ENCODE measurements at regions not wholly inside any gene's neighbourhood (a gene's known extent, or its start where the extent isn't known, plus 50 kb on each side); places are given as distances from the start of the nearest gene placed in this dataset.

GRCh38 chr6:156336733-156337132 lies 440.4 kb upstream of the ARID1B start:
- DNase-seq (ENCODE audit: low read depth in 1 of 2, low spot score in 1 of 2): no peak
- H3K27ac ChIP-seq (replicated peaks): no peak overlapping the region
- TF ChIP-seq GABPA (IDR thresholded peaks at IDR 0.05; ENCODE audit: low read depth): no peak
- no peak for TF ChIP-seq CTCF (IDR thresholded peaks at IDR 0.05; ENCODE audit: insufficient read depth, low read length)
- TF ChIP-seq SPI1 (IDR thresholded peaks at IDR 0.05; ENCODE audit: borderline replicate concordance, low read depth): no peak
- TF ChIP-seq REST (IDR thresholded peaks at IDR 0.05; ENCODE audit: insufficient replicate concordance, low read depth): no peak
- TF ChIP-seq POLR2AphosphoS5 (IDR thresholded peaks at IDR 0.05; ENCODE audit: low read depth): no peak
- H3K27me3 ChIP-seq (ENCODE audit: insufficient read depth, poor library complexity, severe bottlenecking): no peaks in the 10 kb centered on the region
- no peak overlapping the region for H3K4me3 ChIP-seq (replicated peaks; ENCODE audit: insufficient read depth, low read length)

GRCh38 chr6:156336089-156336488 lies 441.1 kb upstream of the ARID1B start:
- no peak for DNase-seq (ENCODE audit: low read depth in 1 of 2, low spot score in 1 of 2)
- Histone ChIP-seq H3K27me3 (ENCODE audit: insufficient read depth, poor library complexity, severe bottlenecking) (no peaks in the 10 kb centered on the region), H3K27ac (replicated peaks) (no peak overlapping the region), H3K4me3 (replicated peaks; ENCODE audit: insufficient read depth, low read length) (no peak overlapping the region)
- TF ChIP-seq CTCF (IDR thresholded peaks at IDR 0.05; ENCODE audit: insufficient read depth, low read length): no peak
- no peak for TF ChIP-seq SPI1 (IDR thresholded peaks at IDR 0.05; ENCODE audit: borderline replicate concordance, low read depth)
- no peak for TF ChIP-seq POLR2AphosphoS5 (IDR thresholded peaks at IDR 0.05; ENCODE audit: low read depth)
- TF ChIP-seq REST (IDR thresholded peaks at IDR 0.05; ENCODE audit: insufficient replicate concordance, low read depth): no peak
- TF ChIP-seq GABPA (IDR thresholded peaks at IDR 0.05; ENCODE audit: low read depth): no peak

- no peak overlapping the region for H3K4me3 ChIP-seq (replicated peaks; ENCODE audit: insufficient read depth, low read length)
- no peak overlapping the region for H3K27ac ChIP-seq (replicated peaks)
- TF ChIP-seq POLR2AphosphoS5 (IDR thresholded peaks at IDR 0.05; ENCODE audit: low read depth) (no peak), GABPA (IDR thresholded peaks at IDR 0.05; ENCODE audit: low read depth) (no peak), REST (IDR thresholded peaks at IDR 0.05; ENCODE audit: insufficient replicate concordance, low read depth) (no peak), SPI1 (IDR thresholded peaks at IDR 0.05; ENCODE audit: borderline replicate concordance, low read depth) (no peak), CTCF (IDR thresholded peaks at IDR 0.05; ENCODE audit: insufficient read depth, low read length) (no peak)
- no peaks in the 10 kb centered on the region for H3K27me3 ChIP-seq (ENCODE audit: insufficient read depth, poor library complexity, severe bottlenecking)
- no peak for DNase-seq (ENCODE audit: low read depth in 1 of 2, low spot score in 1 of 2)
These were observed 442.2 kb upstream of the ARID1B start for GRCh38 chr6:156334966-156335365.
